Inflammatory macrophage treated with lipopolysaccharide for 1 hour (primary cell): ENCODE measurements at regions not wholly inside any gene's neighbourhood (a gene's known extent, or its start where the extent isn't known, plus 50 kb on each side); places are given as distances from the start of the nearest gene placed in this dataset.

Experiments
- DNase-seq, 2 donors: peaks; one replicate each; pipeline ENCODE4 v3.0.0-alpha.2; 2020 to 2022

GRCh38 chr6:14804001-14804784 is 441.7 kb upstream of the JARID2 start:
- DNase-seq: peak in 1 of 2 donors; percentile 38

GRCh38 chr6:14804785-14805210 is 441.1 kb upstream of the JARID2 start:
- DNase-seq: no peak

- DNase-seq: no peak
Observed at GRCh38 chr6:14806101-14806500, 439.8 kb upstream of the JARID2 start.

GRCh38 chr6:14807130-14807529 is 438.7 kb upstream of the JARID2 start:
- DNase-seq: no peak

GRCh38 chr6:14807971-14808370 is 437.9 kb upstream of the JARID2 start:
- DNase-seq: no peak

GRCh38 chr6:14810021-14810420 is 435.8 kb upstream of the JARID2 start:
- DNase-seq: no peak

- DNase-seq: no peak
Observed at GRCh38 chr6:14811775-14812428, 434.0 kb upstream of the JARID2 start.

GRCh38 chr6:14814016-14814415 is 431.9 kb upstream of the JARID2 start:
- no peak for DNase-seq

GRCh38 chr6:14816116-14816859 is 429.6 kb upstream of the JARID2 start:
- no peak for DNase-seq

GRCh38 chr6:14817074-14817473 is 428.8 kb upstream of the JARID2 start:
- no peak for DNase-seq

- DNase-seq: no peak
Observed at GRCh38 chr6:14818422-14818884, 427.4 kb upstream of the JARID2 start.

- no peak for DNase-seq
Observed at GRCh38 chr6:14819001-14819400, 426.9 kb upstream of the JARID2 start.

GRCh38 chr6:14819840-14820420 is 425.9 kb upstream of the JARID2 start:
- no peak for DNase-seq

GRCh38 chr6:14822012-14822553 is 423.8 kb upstream of the JARID2 start:
- DNase-seq: no peak

- DNase-seq: no peak
Observed at GRCh38 chr6:14822679-14823078, 423.2 kb upstream of the JARID2 start.

GRCh38 chr6:14824060-14824459 is 421.8 kb upstream of the JARID2 start:
- DNase-seq: no peak

- no peak for DNase-seq
Observed at GRCh38 chr6:14824484-14825275, 421.2 kb upstream of the JARID2 start.

- no peak for DNase-seq
Observed at GRCh38 chr6:14826456-14826855, 419.4 kb upstream of the JARID2 start.

- DNase-seq: no peak
Observed at GRCh38 chr6:14827354-14827753, 418.5 kb upstream of the JARID2 start.

- DNase-seq: no peak
Observed at GRCh38 chr6:14828201-14828611, 417.7 kb upstream of the JARID2 start.

GRCh38 chr6:14831070-14831469 is 414.8 kb upstream of the JARID2 start:
- no peak for DNase-seq

- no peak for DNase-seq
Observed at GRCh38 chr6:14831937-14832336, 413.9 kb upstream of the JARID2 start.
